Activated B cell treated with CpG ODN at 0.5 μM for 24 hours (primary cell): ENCODE measurements at regions not wholly inside any gene's neighbourhood (a gene's known extent, or its start where the extent isn't known, plus 50 kb on each side); places are given as distances from the start of the nearest gene placed in this dataset.

Source experiments
- ATAC-seq: fragments of 200-7000 bp; cut with Tn5 transposase; one replicate; pipeline ENCODE4 v1.10.0; 2021; ENCODE audit warnings: low read depth, mild to moderate bottlenecking, moderate library complexity
- CTCF ChIA-PET: fragments of 350-600 bp; sonication (Branson Sonifier 250); formaldehyde crosslinking; loops from one replicate; lab custom pipeline; 2021; ENCODE audit warnings: antibody characterized with exemption; lab: Charles Lee
- POLR2A ChIA-PET: fragments of 350-600 bp; sonication (Branson Sonifier 250); formaldehyde crosslinking; loops from one replicate; lab custom pipeline; 2021; ENCODE audit warnings: antibody characterized with exemption; lab: Charles Lee
- DNase-seq: peaks from one replicate; pipeline ENCODE4 v3.0.0; 2022
- H3K27ac Mint-ChIP-seq: one replicate; pipeline ENCODE4 v1.8.0; 2020; ENCODE audit warnings: mixed read lengths
- H3K27me3 Mint-ChIP-seq: one replicate; pipeline ENCODE4 v1.8.0; 2021; ENCODE audit warnings: mixed read lengths
- H3K36me3 Mint-ChIP-seq: one replicate; pipeline ENCODE4 v1.8.0; 2021; ENCODE audit warnings: low read depth, mixed read lengths
- H3K4me1 Mint-ChIP-seq: one replicate; pipeline ENCODE4 v1.8.0; 2021; ENCODE audit warnings: mixed read lengths
- H3K4me3 Mint-ChIP-seq: one replicate; pipeline ENCODE4 v1.8.0; 2020; ENCODE audit warnings: mild to moderate bottlenecking, mixed read lengths
- H3K9me3 Mint-ChIP-seq: one replicate; pipeline ENCODE4 v1.8.0; 2020; ENCODE audit warnings: mixed read lengths
- intact Hi-C: fragments of 100-400 bp; cut with micrococcal nuclease; formaldehyde crosslinking; loops from one replicate; pipeline ENCODE4 v1.15.1; 2024
- TF ChIP-seq, protein P1 (sequence below): fragments of 200-600 bp; IDR thresholded peaks from one replicate; pipeline ENCODE4 v1.8.0; 2022; ENCODE audit warnings: antibody characterized with exemption, mild to moderate bottlenecking

DNA sequence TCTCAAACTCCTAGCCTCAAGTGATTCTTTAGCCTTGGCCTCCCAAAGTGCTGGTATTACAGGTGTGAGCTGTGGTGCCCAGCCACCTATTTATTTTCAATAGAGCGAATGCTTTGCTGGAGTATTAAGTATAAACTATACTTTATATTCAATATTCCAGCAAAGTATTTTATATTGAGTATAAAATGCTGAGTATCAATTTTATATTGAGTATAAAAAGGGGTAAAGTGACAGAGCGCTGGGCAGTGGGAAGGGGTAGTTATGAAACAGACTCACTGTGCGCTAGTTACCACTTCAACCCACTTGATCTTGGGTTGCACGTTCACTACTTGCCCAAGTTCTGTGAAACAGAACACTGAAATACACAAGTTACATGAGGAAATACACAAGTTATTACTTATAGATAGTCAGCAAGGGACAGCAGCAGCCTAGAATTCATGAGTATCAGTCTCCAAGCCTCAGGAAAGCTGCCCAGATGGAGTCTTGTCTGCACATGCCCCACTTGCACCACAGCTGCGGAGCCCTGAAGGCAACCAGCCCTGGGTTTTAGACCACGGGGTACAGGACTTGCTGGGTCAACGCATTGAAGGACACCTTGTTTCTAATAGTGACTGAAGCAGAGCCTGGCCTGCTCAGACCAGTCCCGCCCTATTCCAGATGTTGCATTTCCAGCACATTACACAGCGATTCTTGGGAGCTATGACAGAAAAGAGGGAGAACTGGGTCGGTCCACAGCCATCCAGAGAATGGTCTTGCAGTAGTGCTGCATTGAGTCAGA is 51.6 kb upstream of the SYT13 start:
- Mint-ChIP-seq H3K9me3 (no peaks in the 10 kb centered on the region), H3K27me3 (peaks cover 5% of the 10 kb centered on the region), H3K36me3 (no peaks in the 10 kb centered on the region), H3K4me1 (peaks cover 20% of the 10 kb centered on the region), H3K27ac (no peak overlapping the region), H3K4me3 (no peak overlapping the region)
- DNase-seq (no peak), ATAC-seq (no peak)
- ChIA-PET CTCF (interaction anchor here (0.8 kb wide), 1 partner anchor 34 kb away, joined by 3 read pairs; no protein-coding TSS in a partner anchor), POLR2A (no interaction called here)
- TF ChIP-seq, protein P1, sequence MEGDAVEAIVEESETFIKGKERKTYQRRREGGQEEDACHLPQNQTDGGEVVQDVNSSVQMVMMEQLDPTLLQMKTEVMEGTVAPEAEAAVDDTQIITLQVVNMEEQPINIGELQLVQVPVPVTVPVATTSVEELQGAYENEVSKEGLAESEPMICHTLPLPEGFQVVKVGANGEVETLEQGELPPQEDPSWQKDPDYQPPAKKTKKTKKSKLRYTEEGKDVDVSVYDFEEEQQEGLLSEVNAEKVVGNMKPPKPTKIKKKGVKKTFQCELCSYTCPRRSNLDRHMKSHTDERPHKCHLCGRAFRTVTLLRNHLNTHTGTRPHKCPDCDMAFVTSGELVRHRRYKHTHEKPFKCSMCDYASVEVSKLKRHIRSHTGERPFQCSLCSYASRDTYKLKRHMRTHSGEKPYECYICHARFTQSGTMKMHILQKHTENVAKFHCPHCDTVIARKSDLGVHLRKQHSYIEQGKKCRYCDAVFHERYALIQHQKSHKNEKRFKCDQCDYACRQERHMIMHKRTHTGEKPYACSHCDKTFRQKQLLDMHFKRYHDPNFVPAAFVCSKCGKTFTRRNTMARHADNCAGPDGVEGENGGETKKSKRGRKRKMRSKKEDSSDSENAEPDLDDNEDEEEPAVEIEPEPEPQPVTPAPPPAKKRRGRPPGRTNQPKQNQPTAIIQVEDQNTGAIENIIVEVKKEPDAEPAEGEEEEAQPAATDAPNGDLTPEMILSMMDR = no peak
- intact Hi-C loops = no loop called here

DNA sequence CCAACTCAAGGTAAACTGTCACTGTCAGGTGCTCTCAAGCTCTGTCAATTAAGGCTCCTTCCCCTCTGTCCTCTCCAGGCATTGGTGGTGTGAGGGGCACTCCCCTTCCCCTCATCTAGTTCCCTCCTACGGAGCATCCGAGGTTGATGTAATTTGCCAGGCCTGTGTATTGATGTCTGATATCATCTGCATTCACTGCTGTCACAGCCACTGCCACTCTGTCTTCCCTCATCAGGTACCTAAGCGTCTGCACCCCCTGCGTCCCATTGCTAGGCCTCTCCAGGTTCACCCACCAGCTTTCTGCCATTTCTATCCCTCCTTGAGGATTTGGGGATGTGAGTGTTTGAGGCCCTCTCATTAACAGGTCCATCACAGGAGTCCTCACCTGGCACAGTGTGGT is 50.0 kb upstream of the SYT13 start:
- H3K27me3 Mint-ChIP-seq = peaks cover 10% of the 10 kb centered on the region
- H3K4me1 Mint-ChIP-seq = peaks cover 20% of the 10 kb centered on the region
- H3K36me3 Mint-ChIP-seq = no peaks in the 10 kb centered on the region
- POLR2A ChIA-PET = no interaction called here
- ATAC-seq (no peak), DNase-seq (no peak)
- TF ChIP-seq, protein P1 = no peak
- CTCF ChIA-PET = interaction anchor here (1.5 to 9.5 kb wide), 2 partner anchors 226 to 230 kb away, joined by 3 to 153 read pairs; no protein-coding TSS in a partner anchor
- H3K4me3 Mint-ChIP-seq = no peak overlapping the region
- intact Hi-C loops = no loop called here
- H3K9me3 Mint-ChIP-seq = no peaks in the 10 kb centered on the region
- H3K27ac Mint-ChIP-seq = no peak overlapping the region
